ENCODE measurements at regions not wholly inside any gene's neighbourhood (a gene's known extent, or its start where the extent isn't known, plus 50 kb on each side); places are given as distances from the start of the nearest gene placed in this dataset.
"Not testable (repeated sequence)": the region's sequence is repeated elsewhere in the genome, so short reads cannot be mapped to it uniquely, and the experiment has no call there.

DNA sequence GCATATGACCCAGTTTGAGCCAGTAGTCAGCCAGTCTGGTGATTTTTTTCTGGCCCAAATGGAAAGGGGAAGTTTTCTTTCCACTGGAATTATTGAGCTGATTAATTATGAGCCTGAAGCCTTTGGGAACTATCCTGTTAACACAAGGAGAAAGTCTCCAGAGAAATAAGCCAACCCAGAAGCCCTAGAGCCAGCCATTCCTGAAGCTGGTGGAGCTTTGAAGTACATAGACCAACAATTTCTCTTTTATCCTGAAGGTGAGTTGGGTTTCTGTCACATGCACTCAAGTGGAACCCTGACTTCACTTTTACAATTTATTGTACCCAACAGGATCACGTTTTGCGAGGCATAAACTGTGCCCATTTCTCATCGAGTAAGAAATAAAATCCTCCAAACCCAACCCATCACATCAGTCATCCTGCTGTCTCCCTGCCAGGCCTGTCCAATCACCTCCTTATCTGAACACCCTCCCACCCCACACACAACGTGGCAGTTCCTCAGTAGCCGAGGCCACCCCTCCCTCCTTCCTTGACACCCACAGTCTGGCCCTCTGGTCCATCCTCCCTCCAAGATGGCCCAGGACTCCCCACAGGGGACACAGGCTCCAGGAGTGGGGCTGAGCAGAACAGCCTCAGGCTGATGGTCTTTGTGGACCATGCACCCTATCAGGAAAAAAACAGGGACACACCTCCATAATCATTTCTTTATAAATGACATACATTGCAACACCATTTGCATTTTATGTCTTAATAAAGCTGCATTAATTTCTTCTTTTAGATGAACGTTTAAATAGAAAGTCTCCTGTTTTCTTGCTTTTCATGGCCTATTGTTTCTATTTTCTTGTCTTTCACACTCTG, 55.7 kb upstream of the GATA2 start:
- DNase-seq = no peak

DNA sequence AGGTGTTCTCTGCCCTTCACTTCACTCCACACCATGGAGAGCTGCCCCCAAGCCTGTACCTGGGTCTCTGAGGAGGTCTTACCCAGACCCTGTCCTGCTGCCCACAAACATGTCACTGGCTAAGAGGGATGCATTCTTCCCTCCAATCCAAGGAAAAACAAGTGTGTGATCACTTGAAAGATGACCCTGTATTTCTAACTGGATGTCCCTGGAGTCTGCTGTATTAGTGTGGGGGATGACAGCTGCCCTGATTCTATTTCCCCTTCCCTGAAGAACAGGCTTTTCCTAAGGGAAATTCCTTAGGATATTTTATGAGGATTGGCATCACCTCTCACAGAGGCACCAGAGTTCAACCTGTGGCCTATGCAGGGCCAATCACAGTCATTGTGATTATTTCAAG, 55.0 kb upstream of the GATA2 start:
- DNase-seq = no peak

DNA sequence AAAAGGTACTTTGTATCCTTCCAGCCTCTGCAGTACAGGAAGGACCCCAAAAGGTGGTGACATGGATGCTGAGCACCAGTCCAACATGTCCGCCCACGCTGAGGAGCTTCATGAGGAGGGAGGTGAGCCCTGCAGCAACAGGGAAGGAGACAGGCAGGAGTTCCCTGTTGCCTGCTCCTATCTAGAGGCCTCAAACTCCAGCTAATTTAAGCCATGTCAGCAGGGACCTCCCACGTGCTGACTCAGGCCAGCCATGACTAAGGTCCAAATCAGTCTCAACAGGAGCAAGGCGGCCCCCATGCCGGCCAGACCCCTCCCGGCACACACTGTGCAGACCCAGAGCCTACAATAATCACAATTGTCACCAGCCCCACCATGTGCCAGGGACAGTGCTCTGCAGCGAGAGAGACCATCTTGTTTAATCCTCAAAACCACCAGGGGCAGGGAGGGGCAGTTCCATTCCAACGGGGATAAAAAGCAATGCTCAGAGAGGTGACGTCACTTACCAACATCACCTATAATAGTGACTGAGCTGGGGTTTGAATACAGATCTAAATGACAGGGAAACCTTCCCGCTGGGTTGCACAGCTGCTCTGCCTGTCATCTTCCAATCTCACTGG, 54.5 kb upstream of the GATA2 start:
- DNase-seq = no peak

GRCh38 chr3:128546646-128547045, 53.6 kb upstream of the GATA2 start:
- no peak for DNase-seq

GRCh38 chr3:128545120-128545752, 52.2 kb upstream of the GATA2 start:
- DNase-seq = no peak

DNA sequence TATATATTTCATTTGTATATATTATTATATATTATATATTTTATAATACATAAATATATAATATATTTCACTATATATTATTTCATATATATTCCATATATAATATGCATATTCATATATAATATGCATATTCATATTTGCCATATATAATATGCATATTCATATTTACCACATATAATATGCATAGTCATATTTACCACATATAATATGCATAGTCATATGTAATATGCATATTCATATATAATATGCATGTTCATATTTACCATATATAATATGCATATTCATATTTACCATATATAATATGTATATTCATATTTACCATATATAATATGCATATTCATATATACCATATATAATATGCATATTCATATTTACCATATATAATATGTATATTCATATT, 51.2 kb upstream of the GATA2 start:
- no peak for DNase-seq

GRCh38 chr3:128543570-128544174, 50.7 kb upstream of the GATA2 start:
- not testable (repeated sequence) for DNase-seq

Measured in RPMI8226 (cell line).